Endothelial cell of umbilical vein (primary cell): ENCODE measurements at regions not wholly inside any gene's neighbourhood (a gene's known extent, or its start where the extent isn't known, plus 50 kb on each side); places are given as distances from the start of the nearest gene placed in this dataset.

Source experiments
- BruUV-seq: library from RNA; stranded (reverse); fragments of 400-500 nt; replicated peaks from 2 replicates; lab custom pipeline; 2021; lab: Mats Ljungman, UMichigan
- CTCF ChIA-PET: fragments of 300-600, 350-600 bp; sonication (Branson Sonifier 250); formaldehyde crosslinking; loops from one replicate; lab custom pipeline; 2021; ENCODE audit warnings: antibody characterized with exemption, inconsistent platforms; lab: Charles Lee
- POLR2A ChIA-PET: fragments of 300-600, 350-600 bp; sonication (Branson Sonifier 250); formaldehyde crosslinking; loops from one replicate; lab custom pipeline; 2021; ENCODE audit warnings: antibody characterized with exemption, inconsistent platforms; lab: Charles Lee
- DNase-seq: peaks from one replicate; pipeline ENCODE4 v3.0.0-alpha.2; 2011; ENCODE audit warnings: low read depth, low spot score
- FAIRE-seq: peaks from 2 replicates; lab custom pipeline; 2011; peaks lifted over from hg19 to GRCh38; lab: Jason Lieb, UNC
- H2AFZ ChIP-seq: 2 replicates; pipeline ENCODE4 v1.6.0; 2012; ENCODE audit warnings: low read depth, low read length, control low read depth, inconsistent platforms
- H3K27ac ChIP-seq: 2 replicates; pipeline ENCODE4 v1.5.1; 2011; ENCODE audit warnings: low read depth, mild to moderate bottlenecking, control low read depth, low read length, moderate library complexity; ENCODE audit not compliant: insufficient read depth
- H3K27me3 ChIP-seq, 2 experiments: 2 replicates each; pipeline versions ENCODE4 v1.6.0 to v1.6.1; 2011; ENCODE audit warnings: low read length in 2 of 2, mixed read lengths in 1 of 2; ENCODE audit not compliant: control insufficient read depth in 2 of 2, insufficient read depth in 2 of 2
- H3K36me3 ChIP-seq, 2 experiments: 2 replicates in 1 of 2; 3 replicates in 1 of 2; pipeline ENCODE4 v1.5.1; 2011; ENCODE audit warnings: low read length in 2 of 2, mild to moderate bottlenecking in 1 of 2, moderate library complexity in 1 of 2; ENCODE audit not compliant: control insufficient read depth in 2 of 2, insufficient read depth in 2 of 2; ENCODE audit errors: extremely low read depth in 1 of 2
- H3K4me1 ChIP-seq: 3 replicates; pipeline ENCODE4 v1.5.1; 2011; ENCODE audit warnings: mild to moderate bottlenecking, low read length; ENCODE audit not compliant: control insufficient read depth, insufficient read depth; ENCODE audit errors: extremely low read depth
- H3K4me2 ChIP-seq: 2 replicates; pipeline ENCODE4 v1.6.1; 2011; ENCODE audit warnings: low read length, control low read depth, mixed read lengths; ENCODE audit not compliant: insufficient read depth
- H3K4me3 ChIP-seq, 3 experiments: fragments of 200-600 bp in 1 of 3; sonication (generic), shearing (Covaris generic) in 1 of 3; replicated peaks in 1 of 3; 2 replicates each; pipeline ENCODE4 v1.5.1; 2011 to 2016; ENCODE audit warnings: control low read depth in 3 of 3, low read length in 3 of 3, mild to moderate bottlenecking in 2 of 3, inconsistent platforms in 1 of 3, low read depth in 1 of 3, moderate library complexity in 1 of 3; ENCODE audit not compliant: insufficient read depth in 1 of 3
- H3K79me2 ChIP-seq: 2 replicates; pipeline ENCODE4 v1.6.0; 2012; ENCODE audit warnings: low read length, inconsistent platforms; ENCODE audit not compliant: control insufficient read depth, insufficient read depth
- H3K9ac ChIP-seq: replicated peaks from 2 replicates; pipeline ENCODE3; 2011; ENCODE audit warnings: low read length, control low read depth; ENCODE audit not compliant: insufficient read depth; ENCODE audit errors: extremely low read depth
- H3K9me1 ChIP-seq: replicated peaks from 3 replicates; pipeline ENCODE4 v1.6.0; 2011; ENCODE audit warnings: mild to moderate bottlenecking, low read length; ENCODE audit not compliant: control insufficient read depth, insufficient read depth; ENCODE audit errors: extremely low read depth
- H3K9me3 ChIP-seq: replicated peaks from 2 replicates; pipeline ENCODE4 v1.5.1; 2012; ENCODE audit warnings: low read length, inconsistent platforms; ENCODE audit not compliant: control insufficient read depth, insufficient read depth
- H4K20me1 ChIP-seq: replicated peaks from 2 replicates; pipeline ENCODE3; 2011; ENCODE audit warnings: mild to moderate bottlenecking, low read length; ENCODE audit not compliant: control insufficient read depth, insufficient read depth; ENCODE audit errors: extremely low read depth
- CTCF ChIP-seq, 2 donors: IDR thresholded peaks; 1 replicate in 1 of 2; 2 replicates in 1 of 2; pipeline ENCODE4 v1.5.1; 2011; ENCODE audit warnings: low read length in 2 of 2, mild to moderate bottlenecking in 2 of 2, moderate library complexity in 2 of 2, control low read depth in 1 of 2, inconsistent platforms in 1 of 2, low read depth in 1 of 2; ENCODE audit not compliant: insufficient read depth in 1 of 2; ENCODE audit errors: extremely low read depth in 1 of 2
- EZH2 ChIP-seq: IDR thresholded peaks from 2 replicates; pipeline ENCODE4 v1.6.1; 2012; ENCODE audit warnings: borderline replicate concordance, low read depth, mild to moderate bottlenecking, moderate library complexity, low read length, inconsistent platforms; ENCODE audit not compliant: severe bottlenecking
- FOS ChIP-seq: IDR thresholded peaks from 2 replicates; pipeline ENCODE4 v1.6.1; 2011; ENCODE audit warnings: mild to moderate bottlenecking, low read length, moderate library complexity, borderline replicate concordance; ENCODE audit not compliant: insufficient read depth
- GATA2 ChIP-seq: IDR thresholded peaks from 2 replicates; pipeline ENCODE4 v1.7.0; 2011; ENCODE audit warnings: low read depth, mild to moderate bottlenecking, moderate library complexity, mixed read lengths, low read length; ENCODE audit not compliant: insufficient read length, insufficient read depth
- JUN ChIP-seq: IDR thresholded peaks from 2 replicates; pipeline ENCODE4 v1.6.1; 2011; ENCODE audit warnings: borderline replicate concordance, low read depth; ENCODE audit not compliant: insufficient read length, insufficient read depth
- MAX ChIP-seq: IDR thresholded peaks from 2 replicates; pipeline ENCODE4 v1.6.1; 2011; ENCODE audit not compliant: insufficient read depth, insufficient read length
- MYC ChIP-seq: IDR thresholded peaks from one replicate; pipeline ENCODE4 v1.6.1; 2011; ENCODE audit warnings: mild to moderate bottlenecking, low read depth, low read length
- POLR2A ChIP-seq: IDR thresholded peaks from 2 replicates; pipeline ENCODE4 v1.6.1; 2012; ENCODE audit warnings: low read depth, mild to moderate bottlenecking, control low read depth, low read length
- POLR2AphosphoS5 ChIP-seq: IDR thresholded peaks from 2 replicates; pipeline ENCODE4 v1.6.1; 2012; ENCODE audit warnings: low read depth, mild to moderate bottlenecking, control low read depth, low read length, moderate library complexity; ENCODE audit not compliant: insufficient read depth
- dilution Hi-C: fragments of 300-500 bp; cut with MboI; formaldehyde crosslinking; loops from one replicate; pipeline ENCODE4 v1.15.0; 2019; ENCODE audit warnings: low sequenced_read_pairs; ENCODE audit not compliant: extremely low pct_ligation_motif_present
- intact Hi-C: fragments of 100-400 bp; cut with micrococcal nuclease; formaldehyde crosslinking; loops from one replicate; pipeline ENCODE4 v1.10.0; 2022

GRCh38 chr22:22818202-22818538, 69.4 kb upstream of the IGLL5 start:
- no peaks in the 10 kb centered on the region for H3K9me3 ChIP-seq
- H3K9me1 ChIP-seq, result no peaks in the 10 kb centered on the region
- TF ChIP-seq MAX (no peak), POLR2A (no peak), FOS (no peak), GATA2 (no peak), MYC (no peak), POLR2AphosphoS5 (no peak), JUN (no peak), CTCF (IDR thresholded peaks at IDR 0.05; ENCODE audit: extremely low read depth in 1 of 2, insufficient read depth in 1 of 2, low read depth in 1 of 2, low read length in 2 of 2) (no peak), EZH2 (no peak)
- no peak overlapping the region for H2AFZ ChIP-seq
- H3K4me3 ChIP-seq, result no peak overlapping the region
- intact Hi-C loops (no loop called here), dilution Hi-C loops (no loop called here)
- H3K36me3 ChIP-seq, result no peaks in the 10 kb centered on the region
- FAIRE-seq, result no peak
- no peaks in the 10 kb centered on the region for H3K27me3 ChIP-seq
- no peaks in the 10 kb centered on the region for H3K79me2 ChIP-seq
- CTCF ChIA-PET, result interaction anchor here (3.6 kb wide), 1 partner anchor 8 kb away, joined by 25 read pairs; no protein-coding TSS in a partner anchor
- H3K4me2 ChIP-seq, result no peak overlapping the region
- no peak overlapping the region for H3K27ac ChIP-seq
- H3K4me1 ChIP-seq, result no peaks in the 10 kb centered on the region
- POLR2A ChIA-PET, result no interaction called here
- BruUV-seq, result no TSS peak
- DNase-seq, result no peak
- no peak overlapping the region for H3K9ac ChIP-seq
- no peaks in the 10 kb centered on the region for H4K20me1 ChIP-seq
